ENCODE measurements at regions not wholly inside any gene's neighbourhood (a gene's known extent, or its start where the extent isn't known, plus 50 kb on each side); places are given as distances from the start of the nearest gene placed in this dataset.

GRCh38 chr12:5364036-5364770 is 67.7 kb upstream of the NTF3 start:
- TF ChIP-seq, protein P1, sequence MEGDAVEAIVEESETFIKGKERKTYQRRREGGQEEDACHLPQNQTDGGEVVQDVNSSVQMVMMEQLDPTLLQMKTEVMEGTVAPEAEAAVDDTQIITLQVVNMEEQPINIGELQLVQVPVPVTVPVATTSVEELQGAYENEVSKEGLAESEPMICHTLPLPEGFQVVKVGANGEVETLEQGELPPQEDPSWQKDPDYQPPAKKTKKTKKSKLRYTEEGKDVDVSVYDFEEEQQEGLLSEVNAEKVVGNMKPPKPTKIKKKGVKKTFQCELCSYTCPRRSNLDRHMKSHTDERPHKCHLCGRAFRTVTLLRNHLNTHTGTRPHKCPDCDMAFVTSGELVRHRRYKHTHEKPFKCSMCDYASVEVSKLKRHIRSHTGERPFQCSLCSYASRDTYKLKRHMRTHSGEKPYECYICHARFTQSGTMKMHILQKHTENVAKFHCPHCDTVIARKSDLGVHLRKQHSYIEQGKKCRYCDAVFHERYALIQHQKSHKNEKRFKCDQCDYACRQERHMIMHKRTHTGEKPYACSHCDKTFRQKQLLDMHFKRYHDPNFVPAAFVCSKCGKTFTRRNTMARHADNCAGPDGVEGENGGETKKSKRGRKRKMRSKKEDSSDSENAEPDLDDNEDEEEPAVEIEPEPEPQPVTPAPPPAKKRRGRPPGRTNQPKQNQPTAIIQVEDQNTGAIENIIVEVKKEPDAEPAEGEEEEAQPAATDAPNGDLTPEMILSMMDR (IDR thresholded peaks at IDR 0.05; ENCODE audit: low read length): no peak
- no peak for TF ChIP-seq EZH2 (IDR thresholded peaks at IDR 0.05; ENCODE audit: borderline replicate concordance, low read length)
